ENCODE measurements at regions not wholly inside any gene's neighbourhood (a gene's known extent, or its start where the extent isn't known, plus 50 kb on each side); places are given as distances from the start of the nearest gene placed in this dataset.
"Not testable (repeated sequence)": the region's sequence is repeated elsewhere in the genome, so short reads cannot be mapped to it uniquely, and the experiment has no call there.

- intact Hi-C loops (cut with micrococcal nuclease), result no loop called here
Measured at GRCh38 chr7:93747019-93747418, 143.5 kb downstream of the TFPI2 start.

GRCh38 chr7:93739424-93739823, 151.1 kb downstream of the TFPI2 start:
- intact Hi-C loops (cut with micrococcal nuclease), result no loop called here

GRCh38 chr7:93737953-93738352, 152.6 kb downstream of the TFPI2 start:
- intact Hi-C loops (cut with micrococcal nuclease), result no loop called here

GRCh38 chr7:93736668-93737369, 153.7 kb downstream of the TFPI2 start:
- intact Hi-C loops (cut with micrococcal nuclease), result no loop called here

- intact Hi-C loops (cut with micrococcal nuclease), result no loop called here
Measured at GRCh38 chr7:93728292-93728691, 153.8 kb upstream of the CALCR start.

- intact Hi-C loops (cut with micrococcal nuclease), result no loop called here
Measured at GRCh38 chr7:93725954-93726353, 151.4 kb upstream of the CALCR start.

GRCh38 chr7:93723424-93724124, 149.1 kb upstream of the CALCR start:
- intact Hi-C loops (cut with micrococcal nuclease), result no loop called here

GRCh38 chr7:93720106-93720505, 145.6 kb upstream of the CALCR start:
- intact Hi-C loops (cut with micrococcal nuclease), result no loop called here

GRCh38 chr7:93719546-93719945, 145.0 kb upstream of the CALCR start:
- intact Hi-C loops (cut with micrococcal nuclease), result no loop called here

- intact Hi-C loops (cut with micrococcal nuclease), result no loop called here
Measured at GRCh38 chr7:93717217-93717900, 142.8 kb upstream of the CALCR start.

- intact Hi-C loops (cut with micrococcal nuclease), result loop anchor here (1.0 kb wide), 2 partner anchors 372 to 680 kb away; no protein-coding TSS in a partner anchor
Measured at GRCh38 chr7:93715234-93715633, 140.7 kb upstream of the CALCR start.

- intact Hi-C loops (cut with micrococcal nuclease), result no loop called here
Measured at GRCh38 chr7:93711926-93712325, 137.4 kb upstream of the CALCR start.

- intact Hi-C loops (cut with micrococcal nuclease), result not testable (repeated sequence)
Measured at GRCh38 chr7:93708255-93708654, 133.7 kb upstream of the CALCR start.

- intact Hi-C loops (cut with micrococcal nuclease), result no loop called here
Measured at GRCh38 chr7:93707249-93707648, 132.7 kb upstream of the CALCR start.

GRCh38 chr7:93706162-93706561, 131.6 kb upstream of the CALCR start:
- intact Hi-C loops (cut with micrococcal nuclease), result not testable (repeated sequence)

- intact Hi-C loops (cut with micrococcal nuclease), result no loop called here
Measured at GRCh38 chr7:93704217-93704616, 129.7 kb upstream of the CALCR start.

GRCh38 chr7:93697901-93698300, 123.4 kb upstream of the CALCR start:
- intact Hi-C loops (cut with micrococcal nuclease), result no loop called here

GRCh38 chr7:93693796-93694195, 119.3 kb upstream of the CALCR start:
- intact Hi-C loops (cut with micrococcal nuclease), result no loop called here

GRCh38 chr7:93690021-93690420, 115.5 kb upstream of the CALCR start:
- intact Hi-C loops (cut with micrococcal nuclease), result no loop called here

- intact Hi-C loops (cut with micrococcal nuclease), result no loop called here
Measured at GRCh38 chr7:93678185-93678584, 103.7 kb upstream of the CALCR start.

- intact Hi-C loops (cut with micrococcal nuclease), result no loop called here
Measured at GRCh38 chr7:93663561-93664299, 89.2 kb upstream of the CALCR start.

- intact Hi-C loops (cut with micrococcal nuclease), result not testable (repeated sequence)
Measured at GRCh38 chr7:93658163-93658562, 83.6 kb upstream of the CALCR start.
